Activated CD4-positive, alpha-beta T cell treated with anti-CD3 and anti-CD28 coated beads for 1 hour (primary cell): ENCODE measurements at regions not wholly inside any gene's neighbourhood (a gene's known extent, or its start where the extent isn't known, plus 50 kb on each side); places are given as distances from the start of the nearest gene placed in this dataset.
A peak's percentile ranks its signal among the peaks of the same experiment; 100 is the strongest.
"Not testable (repeated sequence)": the region's sequence is repeated elsewhere in the genome, so short reads cannot be mapped to it uniquely, and the experiment has no call there.

ENCODE experiments used
- DNase-seq: peaks from one replicate; pipeline ENCODE4 v3.0.0-alpha.2; 2020

GRCh38 chr7:56449762-56450161, 333.5 kb upstream of the NUPR2 start:
- DNase-seq: no peak

DNA sequence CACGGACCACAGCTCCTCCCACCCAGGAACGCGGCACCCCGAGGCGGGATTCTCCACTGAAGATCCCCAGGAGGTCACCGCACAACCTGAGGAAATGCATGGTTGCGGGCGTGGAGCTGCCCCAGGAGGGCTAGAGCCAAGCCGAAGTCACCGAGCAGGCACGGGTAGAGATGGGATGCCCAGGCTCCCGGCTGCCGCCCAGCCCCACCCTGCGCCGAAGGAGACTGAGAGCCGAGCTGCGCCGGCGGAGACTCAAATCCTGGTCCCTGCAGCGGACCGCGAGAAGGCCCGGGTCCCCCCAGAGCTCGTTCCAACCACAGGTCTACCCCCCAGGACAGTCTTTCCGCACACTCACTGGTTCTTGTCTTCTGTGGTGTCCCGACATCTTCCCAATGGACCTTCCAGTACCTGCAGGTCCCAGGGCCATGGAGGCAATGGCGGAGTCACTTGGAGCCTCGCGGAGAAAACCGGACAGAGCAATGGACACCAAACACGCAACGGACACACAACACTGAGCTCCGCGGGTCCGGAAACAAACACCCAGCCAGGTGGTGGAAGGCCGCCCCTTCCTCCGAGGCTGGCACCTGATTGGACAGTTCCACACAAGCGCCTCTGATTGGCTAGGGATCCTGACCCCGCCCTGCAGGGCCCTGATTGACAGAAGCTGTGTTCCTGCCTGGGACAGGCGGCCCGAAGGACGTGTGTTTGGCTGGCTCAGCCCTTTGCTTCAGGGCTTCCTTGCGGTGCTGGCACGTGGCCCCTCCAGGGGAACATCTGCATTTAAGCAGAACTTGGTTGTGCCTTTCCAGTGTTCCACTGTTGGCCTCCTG, 331.9 kb upstream of the NUPR2 start:
- no peak for DNase-seq

DNA sequence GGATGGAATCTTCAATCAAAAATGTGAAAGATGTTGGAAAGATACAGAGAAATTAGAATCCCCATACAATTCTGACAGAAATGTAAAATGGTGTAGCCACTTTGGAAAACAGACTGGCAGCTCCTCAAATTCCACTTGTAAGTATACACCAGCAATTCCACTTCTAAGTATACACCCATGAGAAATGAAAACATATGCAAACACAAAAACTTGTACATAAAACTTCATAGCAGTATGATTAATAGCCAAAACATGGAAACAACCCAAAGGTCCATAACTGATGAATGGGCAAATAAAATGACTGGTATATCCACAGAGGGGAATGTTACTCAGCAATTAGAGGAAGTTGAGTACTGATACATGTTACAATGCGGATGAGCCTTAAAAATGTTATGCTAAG, 304.3 kb upstream of the NUPR2 start:
- DNase-seq: not testable (repeated sequence)

GRCh38 chr7:56375173-56375572, 259.0 kb upstream of the NUPR2 start:
- DNase-seq: no peak

DNA sequence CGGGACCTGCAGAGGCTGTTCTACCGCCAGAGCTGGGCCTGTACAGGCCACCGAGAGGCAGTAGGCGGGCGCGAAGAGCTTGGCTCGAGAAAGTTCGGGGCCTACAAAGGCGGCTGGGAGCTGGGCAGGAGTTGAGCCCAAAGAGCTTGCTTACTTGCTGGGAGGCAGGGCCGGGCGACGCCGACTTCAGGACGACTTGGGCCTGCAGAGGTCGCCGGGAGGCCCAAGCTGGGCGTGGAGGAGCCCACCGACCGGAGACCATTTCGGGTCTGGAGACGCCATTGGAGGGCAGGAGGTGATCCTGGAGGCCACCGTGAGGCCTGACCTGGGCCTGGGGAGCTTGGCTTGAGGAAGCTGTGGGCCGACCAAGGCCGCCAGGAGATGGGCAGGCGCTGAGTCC, 258.4 kb upstream of the NUPR2 start:
- not testable (repeated sequence) for DNase-seq

DNA sequence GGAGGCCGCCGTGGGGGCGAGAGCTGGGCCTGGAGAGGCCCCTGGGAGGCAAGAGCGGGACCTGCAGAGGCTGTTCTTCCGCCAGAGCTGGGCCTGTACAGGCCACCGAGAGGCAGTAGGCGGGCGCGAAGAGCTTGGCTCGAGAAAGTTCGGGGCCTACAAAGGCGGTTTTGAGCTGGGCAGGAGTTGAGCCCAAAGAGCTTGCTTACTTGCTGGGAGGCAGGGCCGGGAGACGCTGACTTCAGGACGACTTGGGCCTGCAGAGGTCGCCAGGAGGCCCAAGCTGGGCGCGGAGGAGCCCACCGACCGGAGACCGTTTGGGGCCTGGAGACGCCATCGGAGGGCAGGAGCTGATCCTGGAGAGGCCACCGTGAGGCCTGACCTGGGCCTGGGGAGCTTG, 257.1 kb upstream of the NUPR2 start:
- peak; percentile 31 for DNase-seq

- DNase-seq: peak; percentile 44
Observed at GRCh38 chr7:56371792-56372191, 255.6 kb upstream of the NUPR2 start.

DNA sequence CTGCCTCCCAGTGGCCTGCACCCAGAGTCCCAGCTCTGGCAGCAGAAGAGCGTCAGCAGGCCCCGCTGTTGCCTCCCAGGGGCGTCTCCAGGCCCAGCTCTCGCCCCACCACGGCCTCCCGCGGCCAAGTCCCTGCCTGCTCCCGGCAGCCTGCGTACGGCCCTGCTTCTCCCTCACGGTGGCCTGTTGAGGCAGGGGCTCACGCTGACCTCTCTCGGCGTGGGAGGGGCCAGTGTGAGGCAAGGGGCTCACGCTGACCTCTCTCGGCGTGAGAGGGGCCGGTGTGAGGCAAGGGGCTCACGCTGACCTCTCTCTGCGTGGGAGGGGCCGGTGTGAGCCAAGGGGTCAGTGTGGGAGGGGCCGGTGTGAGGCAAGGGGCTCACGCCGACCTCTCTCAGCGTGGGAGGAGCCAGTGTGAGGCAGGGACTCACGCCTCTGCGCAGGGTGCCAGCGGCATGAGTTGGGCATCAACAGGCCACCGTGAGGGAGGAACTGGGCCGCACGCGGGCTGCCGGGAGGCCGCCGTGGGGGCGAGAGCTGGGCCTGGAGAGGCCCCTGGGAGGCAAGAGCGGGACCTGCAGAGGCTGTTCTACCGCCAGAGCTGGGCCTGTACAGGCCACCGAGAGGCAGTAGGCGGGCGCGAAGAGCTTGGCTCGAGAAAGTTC, 254.1 kb upstream of the NUPR2 start:
- not testable (repeated sequence) for DNase-seq

- not testable (repeated sequence) for DNase-seq
Observed at GRCh38 chr7:56367914-56368313, 251.7 kb upstream of the NUPR2 start.

DNA sequence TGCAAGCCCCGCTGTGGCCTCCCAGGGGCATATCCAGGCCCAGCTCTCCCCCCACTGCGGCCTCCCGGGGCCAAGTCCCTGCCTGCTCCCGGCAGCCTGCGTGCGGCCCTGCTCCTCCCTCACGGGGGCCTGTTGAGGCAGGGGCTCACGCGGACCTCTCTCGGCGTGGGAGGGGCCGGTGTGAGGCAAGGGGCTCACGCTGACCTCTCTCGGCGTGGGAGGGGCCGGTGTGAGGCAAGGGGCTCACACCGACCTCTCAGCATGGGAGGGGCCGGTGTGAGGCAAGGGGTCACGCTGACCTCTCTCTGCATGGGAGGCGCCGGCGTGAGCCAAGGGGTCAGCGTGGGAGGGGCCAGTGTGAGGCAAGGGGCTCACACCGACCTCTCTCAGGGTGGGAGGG, 251.2 kb upstream of the NUPR2 start:
- DNase-seq: not testable (repeated sequence)

GRCh38 chr7:56366701-56367100, 250.5 kb upstream of the NUPR2 start:
- not testable (repeated sequence) for DNase-seq

GRCh38 chr7:56352576-56352975, 236.4 kb upstream of the NUPR2 start:
- not testable (repeated sequence) for DNase-seq

GRCh38 chr7:56351181-56351580, 235.0 kb upstream of the NUPR2 start:
- DNase-seq: not testable (repeated sequence)

DNA sequence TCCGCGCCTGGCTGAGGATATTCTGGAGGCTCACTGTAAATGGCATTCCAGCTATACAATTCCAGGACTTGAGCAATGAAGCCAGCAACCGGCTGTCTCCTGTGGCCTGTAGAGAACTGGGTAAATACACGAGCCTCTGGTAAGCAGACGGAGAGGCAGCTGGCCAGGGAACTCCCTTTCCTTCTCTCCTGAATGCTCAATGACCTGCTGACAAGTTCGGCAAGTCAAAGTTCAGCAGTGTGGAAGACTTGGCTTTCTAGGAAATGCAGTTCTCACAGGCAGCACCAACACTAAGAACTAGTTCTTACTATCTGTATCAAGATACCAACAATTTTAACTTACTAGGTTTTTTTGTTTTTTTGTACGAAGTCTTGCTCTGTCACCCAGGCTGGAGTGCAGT, 232.1 kb upstream of the NUPR2 start:
- not testable (repeated sequence) for DNase-seq

- DNase-seq: not testable (repeated sequence)
Observed at GRCh38 chr7:56328327-56328726, 212.1 kb upstream of the NUPR2 start.

DNA sequence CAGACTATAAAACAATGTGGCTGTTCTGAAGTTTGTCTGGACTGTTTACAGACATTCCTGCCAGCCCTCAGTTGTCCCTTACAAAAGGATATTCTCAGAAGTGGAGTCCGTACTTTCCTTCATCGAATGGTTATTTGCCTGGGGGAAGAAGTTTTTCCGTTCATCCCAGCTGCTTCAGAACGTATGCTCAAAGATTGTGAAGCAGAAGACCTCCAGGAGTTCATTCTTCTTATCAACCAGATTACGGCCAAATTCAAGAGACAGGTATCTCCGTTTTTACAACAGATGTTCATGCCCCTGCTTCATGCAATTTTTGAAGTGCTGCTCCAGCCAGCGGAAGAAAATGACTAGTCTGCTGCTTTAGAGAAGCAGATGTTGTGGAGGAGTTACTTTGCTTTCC, 174.3 kb upstream of the NUPR2 start:
- DNase-seq: no peak

DNA sequence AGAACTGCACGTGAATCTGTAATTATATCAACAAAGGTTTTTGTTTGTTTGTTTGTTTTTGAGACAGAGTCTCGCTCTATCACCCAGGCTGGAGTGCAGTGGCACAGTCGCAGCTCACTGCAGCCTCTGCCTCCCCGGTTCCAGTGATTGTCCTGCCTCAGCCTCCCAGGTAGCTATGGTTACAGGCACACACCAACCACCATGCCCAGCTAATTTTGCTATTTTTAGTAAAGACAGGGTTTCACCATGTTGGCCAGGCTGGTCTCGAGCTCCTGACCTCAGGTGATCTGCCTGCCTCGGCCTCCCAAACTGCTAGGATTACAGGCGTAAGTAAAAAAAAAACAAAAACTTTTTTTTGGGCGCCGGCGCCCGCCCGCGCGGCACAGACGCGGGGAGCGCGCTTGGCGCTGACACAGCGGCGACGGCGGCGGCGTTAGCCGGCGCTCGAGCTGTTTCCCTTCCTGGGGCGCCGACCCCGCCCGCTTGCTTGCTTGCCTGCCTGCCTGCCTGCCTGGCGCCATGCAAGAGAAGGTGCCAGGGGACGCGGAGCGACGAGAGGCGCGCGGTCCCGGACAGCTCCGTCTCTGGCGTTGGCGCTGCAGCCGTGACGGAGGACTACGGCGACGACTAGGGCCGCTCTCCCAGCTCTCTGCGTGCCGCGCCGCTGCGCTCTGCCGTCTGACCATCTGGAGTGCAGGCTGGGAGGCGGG, 171.4 kb upstream of the NUPR2 start:
- DNase-seq: no peak

DNA sequence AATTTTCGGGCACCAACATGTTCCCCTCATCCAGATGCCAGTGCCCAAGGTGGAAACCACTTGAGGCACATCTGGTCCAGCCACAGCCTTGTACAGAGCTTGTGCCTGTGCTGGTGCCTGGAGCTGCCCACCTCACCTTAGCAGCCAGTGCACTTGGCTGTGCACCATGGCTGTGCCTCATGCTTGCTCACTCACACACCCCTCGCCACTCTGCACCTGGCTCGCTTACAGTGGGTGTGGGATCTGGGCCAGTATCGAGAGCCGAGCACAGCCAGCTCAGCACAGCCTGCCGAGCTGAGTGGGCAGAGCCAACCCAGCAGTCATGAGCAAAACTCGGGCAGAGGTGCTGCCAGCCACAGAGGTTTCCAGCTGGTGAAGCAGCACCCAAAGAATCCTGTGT, 139.9 kb upstream of the NUPR2 start:
- DNase-seq: no peak

DNA sequence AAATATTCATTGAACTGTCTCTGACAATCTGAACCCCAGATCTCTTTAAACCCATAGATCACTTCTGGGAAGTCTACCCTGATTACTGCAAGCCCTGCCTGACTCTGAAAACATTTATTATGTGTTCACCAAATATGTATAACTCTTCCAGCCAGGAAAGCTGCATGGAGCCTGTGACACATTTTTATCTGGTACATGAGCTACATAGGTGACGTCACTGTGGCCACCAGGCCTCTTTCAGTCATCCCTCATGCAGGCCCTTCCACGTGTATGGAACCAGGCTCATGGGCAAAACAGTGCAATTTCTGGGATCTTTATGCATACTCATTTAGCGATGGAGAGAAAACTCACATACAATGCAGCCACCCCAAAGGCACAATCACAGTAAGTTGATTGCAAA, 133.9 kb upstream of the NUPR2 start:
- no peak for DNase-seq

DNA sequence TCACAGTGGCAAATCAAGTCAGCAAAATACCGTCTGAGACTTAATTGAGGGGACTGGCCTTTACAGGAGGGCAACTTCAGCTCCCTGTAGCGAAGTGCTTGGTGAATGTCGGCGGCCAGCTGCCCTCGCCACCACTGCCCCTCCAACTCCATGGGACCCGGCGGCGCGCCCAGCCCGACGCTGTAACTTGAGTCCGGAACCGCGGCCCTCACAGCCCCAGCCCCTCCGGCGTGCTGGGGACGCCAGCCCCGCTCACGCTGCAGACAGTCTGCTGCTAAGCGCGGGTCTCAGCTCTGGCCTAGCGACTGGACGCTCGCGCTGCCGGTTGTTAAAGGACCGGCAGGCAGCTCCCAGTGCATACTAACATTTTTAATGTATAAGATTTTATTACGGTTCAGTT, 113.4 kb upstream of the NUPR2 start:
- DNase-seq: no peak

DNA sequence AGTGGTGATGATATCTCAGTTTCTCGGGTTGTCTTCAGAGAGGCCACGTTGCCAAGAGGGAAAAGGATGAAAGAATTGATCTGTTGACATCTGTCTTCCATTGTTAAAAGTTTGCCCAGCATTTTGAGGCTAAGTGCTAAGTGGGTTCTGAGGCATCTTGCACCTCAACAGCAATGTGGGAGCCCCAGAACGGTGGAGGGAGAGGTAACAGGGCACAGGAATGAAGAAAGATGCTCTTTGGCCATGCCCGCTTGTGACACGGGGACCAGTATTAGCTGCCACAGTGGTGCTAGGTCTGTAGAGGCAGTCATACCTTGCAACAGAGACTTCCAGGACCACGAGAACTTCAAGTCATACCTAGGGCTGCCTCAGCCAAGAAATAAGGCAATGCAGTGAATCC, 106.6 kb upstream of the NUPR2 start:
- no peak for DNase-seq

DNA sequence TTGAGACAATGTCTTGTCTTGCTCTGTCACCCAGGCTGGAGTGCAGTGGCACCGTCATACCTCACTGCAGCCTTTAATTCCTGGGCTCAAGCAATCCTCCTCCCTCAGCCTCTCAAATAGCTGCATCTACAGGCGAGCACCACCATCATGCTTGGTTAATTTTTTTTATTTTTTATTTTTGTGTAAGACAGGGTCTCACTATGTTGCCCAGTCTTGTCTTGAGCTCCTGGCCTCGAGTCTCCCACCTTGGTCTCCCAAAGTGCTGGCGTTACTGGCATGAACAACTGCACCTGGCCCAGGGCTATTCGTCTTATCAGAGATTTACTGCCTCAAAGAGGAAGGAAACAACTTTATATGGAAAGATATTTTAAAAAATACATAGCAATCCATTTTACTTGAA, 102.8 kb upstream of the NUPR2 start:
- DNase-seq: no peak

- no peak for DNase-seq
Observed at GRCh38 chr7:56218510-56218909, 102.3 kb upstream of the NUPR2 start.

- DNase-seq: no peak
Observed at GRCh38 chr7:56213574-56213973, 97.4 kb upstream of the NUPR2 start.
